ENCODE measurements at regions not wholly inside any gene's neighbourhood (a gene's known extent, or its start where the extent isn't known, plus 50 kb on each side); places are given as distances from the start of the nearest gene placed in this dataset.

DNA sequence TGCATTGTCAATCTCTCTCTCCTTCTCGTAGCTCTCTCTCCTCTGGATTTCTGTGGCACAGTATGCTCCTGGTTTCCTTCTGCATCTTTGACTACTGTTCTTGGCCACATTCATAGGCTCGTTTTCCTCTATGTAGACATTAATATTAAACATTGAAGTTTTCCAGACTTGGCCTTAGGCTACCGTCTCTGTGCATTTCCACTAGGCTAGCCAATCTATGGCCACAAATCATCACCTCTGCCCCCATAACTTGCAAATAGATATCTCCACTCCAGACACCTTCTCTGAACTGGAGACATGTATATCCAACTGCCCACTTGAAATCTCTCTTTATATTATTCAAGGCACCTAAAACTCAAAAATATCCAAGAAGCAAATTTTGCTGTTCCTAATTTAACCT, 768.5 kb downstream of the TSN start:
- H3K27ac Mint-ChIP-seq: no peak overlapping the region
- no peak overlapping the region for H3K4me3 Mint-ChIP-seq
- H3K9me3 Mint-ChIP-seq: peaks cover 7% of the 10 kb centered on the region
- no peaks in the 10 kb centered on the region for H3K4me1 Mint-ChIP-seq
- peaks cover 2% of the 10 kb centered on the region for H3K27me3 Mint-ChIP-seq
- no peaks in the 10 kb centered on the region for H3K36me3 Mint-ChIP-seq

DNA sequence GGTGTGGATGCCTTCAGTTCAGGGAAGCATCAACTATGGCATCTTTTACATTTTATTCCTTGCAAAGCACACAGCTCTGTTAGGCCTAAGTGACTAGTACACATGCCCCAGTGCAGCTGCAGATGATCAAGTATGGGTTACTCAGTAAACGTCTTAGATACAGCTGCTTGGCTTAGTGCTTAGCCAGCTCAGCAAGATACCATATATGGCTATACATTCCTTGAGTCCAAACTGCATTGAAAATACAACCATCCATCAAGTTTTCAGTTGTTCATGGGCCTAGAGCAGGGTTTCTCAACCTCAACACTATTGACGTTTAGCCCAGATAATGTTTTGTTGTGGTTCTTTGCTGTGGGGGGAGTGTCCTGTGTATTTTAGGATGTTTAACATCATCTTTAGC, 769.9 kb downstream of the TSN start:
- peaks cover 2% of the 10 kb centered on the region for H3K27me3 Mint-ChIP-seq
- no peak overlapping the region for H3K4me3 Mint-ChIP-seq
- no peaks in the 10 kb centered on the region for H3K4me1 Mint-ChIP-seq
- peaks cover 7% of the 10 kb centered on the region for H3K9me3 Mint-ChIP-seq
- no peaks in the 10 kb centered on the region for H3K36me3 Mint-ChIP-seq
- H3K27ac Mint-ChIP-seq: no peak overlapping the region

DNA sequence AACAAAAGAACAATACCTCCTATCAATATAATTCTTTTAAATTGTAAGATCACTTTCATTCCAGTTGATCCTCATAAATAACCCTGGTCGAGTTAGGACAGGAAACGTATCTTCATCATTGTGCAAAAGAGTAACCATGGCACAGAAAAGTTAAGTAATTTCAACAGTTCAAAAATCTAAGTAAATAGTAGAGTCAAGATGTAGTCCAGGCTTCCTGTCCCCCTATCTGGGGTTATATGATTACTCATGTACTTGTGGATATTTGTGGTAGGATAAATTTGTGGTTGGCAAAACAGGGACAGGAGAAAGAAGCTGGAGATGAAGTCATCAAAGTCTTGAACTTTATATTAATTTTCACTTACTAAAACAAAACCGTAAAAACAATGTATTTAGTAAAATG, 772.6 kb downstream of the TSN start:
- Mint-ChIP-seq H3K36me3 (no peaks in the 10 kb centered on the region), H3K4me3 (no peak overlapping the region), H3K9me3 (peaks cover 7% of the 10 kb centered on the region), H3K4me1 (no peaks in the 10 kb centered on the region), H3K27ac (no peak overlapping the region), H3K27me3 (peaks cover 2% of the 10 kb centered on the region)

DNA sequence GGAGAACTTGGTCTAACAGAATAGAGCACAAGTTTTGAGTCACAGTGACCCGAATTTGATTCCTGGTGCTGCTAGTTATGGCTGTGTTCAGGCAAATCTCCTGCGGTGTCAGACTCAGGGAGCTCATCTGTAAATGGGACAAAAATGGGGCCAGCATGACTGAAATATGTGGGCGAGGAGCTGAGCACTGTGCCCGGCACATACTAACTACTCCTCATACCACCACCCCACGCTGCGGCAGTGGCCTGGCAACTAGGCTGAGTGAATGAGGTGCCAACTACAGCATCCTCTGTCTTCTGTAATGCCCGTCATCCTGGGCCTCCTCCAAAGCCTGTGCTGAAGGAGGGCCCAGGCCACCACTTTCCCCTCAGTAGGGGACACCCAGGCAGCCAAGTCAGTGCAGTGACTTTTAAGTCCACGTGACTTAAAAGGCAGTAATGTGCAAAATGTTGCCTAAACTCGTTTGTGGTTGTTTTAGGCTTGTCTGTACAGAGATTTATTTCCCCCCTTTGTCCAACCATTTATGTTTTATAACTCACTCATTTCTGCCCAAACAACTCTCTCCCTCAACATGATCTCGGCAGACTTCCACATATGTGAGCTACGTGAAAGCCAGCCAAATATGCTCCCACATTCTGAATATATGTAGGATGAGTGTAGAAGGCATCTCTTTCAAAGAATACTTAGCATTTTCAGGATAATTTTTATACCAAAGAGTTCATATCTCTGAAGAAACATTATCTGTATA, 773.7 kb downstream of the TSN start:
- Mint-ChIP-seq H3K4me1 (no peaks in the 10 kb centered on the region), H3K27ac (no peak overlapping the region), H3K36me3 (no peaks in the 10 kb centered on the region), H3K9me3 (peaks cover 7% of the 10 kb centered on the region), H3K4me3 (no peak overlapping the region), H3K27me3 (no peaks in the 10 kb centered on the region)

DNA sequence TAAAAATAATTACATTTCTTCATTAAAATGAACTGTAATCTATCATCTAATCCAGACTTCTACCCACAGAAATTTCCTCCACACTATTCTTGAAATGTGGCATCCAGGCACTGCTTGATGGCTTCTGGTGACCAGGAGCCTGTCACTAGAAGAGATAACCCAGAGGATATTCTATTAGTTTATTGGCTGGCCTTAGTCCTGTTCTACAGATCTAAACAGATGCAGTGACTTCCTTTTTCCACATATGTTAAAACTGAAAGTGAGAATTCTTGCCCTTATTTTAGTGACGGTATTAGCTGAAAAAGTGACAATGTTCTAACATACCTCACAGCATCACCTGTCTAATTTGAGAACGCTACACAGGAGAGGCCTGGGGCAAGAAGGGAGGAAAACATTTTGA, 775.4 kb downstream of the TSN start:
- Mint-ChIP-seq H3K4me1 (no peaks in the 10 kb centered on the region), H3K4me3 (no peak overlapping the region), H3K36me3 (no peaks in the 10 kb centered on the region), H3K9me3 (peaks cover 7% of the 10 kb centered on the region), H3K27me3 (no peaks in the 10 kb centered on the region), H3K27ac (no peak overlapping the region)

DNA sequence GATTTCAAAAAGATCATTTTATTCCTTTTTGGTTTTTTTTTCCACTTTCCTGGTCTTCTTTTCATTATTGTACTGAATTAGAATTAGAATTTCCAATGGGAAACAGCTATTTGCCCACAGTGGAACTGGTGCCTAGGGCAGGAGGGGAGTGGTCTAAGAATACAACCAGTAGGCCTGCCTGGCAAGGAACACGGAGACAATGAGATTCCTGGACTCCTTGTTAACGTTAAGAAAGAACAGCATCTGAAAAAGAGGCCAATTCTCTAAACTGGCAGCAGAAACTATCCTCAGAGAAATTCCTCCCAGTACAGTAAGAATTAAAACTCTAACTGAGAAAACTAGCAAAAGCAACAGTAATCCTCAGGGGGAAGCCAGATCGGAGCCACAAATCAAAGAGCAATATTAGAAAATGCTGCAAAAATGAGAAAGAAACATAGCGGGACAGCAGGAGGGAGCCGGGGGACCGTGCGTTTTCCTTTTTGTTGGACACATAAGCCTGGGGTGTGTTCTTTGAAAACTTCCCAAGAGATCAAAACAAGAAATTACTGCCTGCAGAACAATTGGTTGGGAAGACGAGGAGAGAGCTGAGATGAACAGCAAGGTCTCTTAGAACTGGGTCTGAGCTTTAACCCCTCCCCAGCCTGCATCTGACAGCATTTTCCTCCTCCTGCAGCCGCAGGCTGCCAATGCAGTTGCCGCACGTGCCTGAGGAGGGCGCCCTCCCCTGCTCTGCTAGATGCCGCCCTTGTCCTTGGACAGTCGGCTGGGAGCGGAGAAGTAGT, 776.0 kb downstream of the TSN start:
- no peaks in the 10 kb centered on the region for H3K36me3 Mint-ChIP-seq
- no peaks in the 10 kb centered on the region for H3K4me1 Mint-ChIP-seq
- peaks cover 6% of the 10 kb centered on the region for H3K9me3 Mint-ChIP-seq
- H3K4me3 Mint-ChIP-seq: no peak overlapping the region
- H3K27ac Mint-ChIP-seq: no peak overlapping the region
- no peaks in the 10 kb centered on the region for H3K27me3 Mint-ChIP-seq

DNA sequence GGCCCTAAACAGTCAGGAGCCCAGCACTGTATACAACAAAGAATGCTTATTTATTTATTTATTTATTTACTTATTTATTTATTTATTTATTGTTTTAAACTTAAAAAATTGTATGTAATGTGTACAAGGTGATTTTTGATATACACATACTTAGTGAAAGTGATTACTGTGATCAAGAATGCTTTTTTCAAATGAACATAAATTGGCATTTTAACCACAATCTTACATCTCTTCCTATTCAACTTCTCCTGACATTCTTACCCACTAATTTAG, 776.6 kb downstream of the TSN start:
- Mint-ChIP-seq H3K27me3 (no peaks in the 10 kb centered on the region), H3K36me3 (no peaks in the 10 kb centered on the region), H3K4me1 (no peaks in the 10 kb centered on the region), H3K27ac (no peak overlapping the region), H3K9me3 (peaks cover 1% of the 10 kb centered on the region), H3K4me3 (no peak overlapping the region)

DNA sequence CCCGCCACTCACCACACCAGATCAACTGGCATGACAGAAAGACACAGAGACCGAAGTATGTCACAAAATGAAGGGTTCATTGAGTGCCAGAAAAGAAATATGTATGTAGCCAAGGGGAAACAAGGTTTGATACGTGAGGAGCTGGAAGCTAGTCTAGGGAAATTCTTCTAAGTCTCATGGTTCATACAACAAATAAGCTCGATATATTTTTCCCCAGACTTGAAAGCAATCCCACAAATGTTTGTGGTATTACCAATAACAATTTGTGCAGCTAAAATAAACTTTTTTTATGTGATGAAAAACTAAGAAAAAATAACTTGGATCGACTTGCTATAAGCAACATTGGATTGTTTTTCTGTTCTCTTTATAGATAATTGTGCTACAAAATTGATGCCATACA, 777.0 kb downstream of the TSN start:
- no peaks in the 10 kb centered on the region for H3K27me3 Mint-ChIP-seq
- H3K4me1 Mint-ChIP-seq: no peaks in the 10 kb centered on the region
- H3K27ac Mint-ChIP-seq: no peak overlapping the region
- no peaks in the 10 kb centered on the region for H3K36me3 Mint-ChIP-seq
- H3K4me3 Mint-ChIP-seq: no peak overlapping the region
- no peaks in the 10 kb centered on the region for H3K9me3 Mint-ChIP-seq

DNA sequence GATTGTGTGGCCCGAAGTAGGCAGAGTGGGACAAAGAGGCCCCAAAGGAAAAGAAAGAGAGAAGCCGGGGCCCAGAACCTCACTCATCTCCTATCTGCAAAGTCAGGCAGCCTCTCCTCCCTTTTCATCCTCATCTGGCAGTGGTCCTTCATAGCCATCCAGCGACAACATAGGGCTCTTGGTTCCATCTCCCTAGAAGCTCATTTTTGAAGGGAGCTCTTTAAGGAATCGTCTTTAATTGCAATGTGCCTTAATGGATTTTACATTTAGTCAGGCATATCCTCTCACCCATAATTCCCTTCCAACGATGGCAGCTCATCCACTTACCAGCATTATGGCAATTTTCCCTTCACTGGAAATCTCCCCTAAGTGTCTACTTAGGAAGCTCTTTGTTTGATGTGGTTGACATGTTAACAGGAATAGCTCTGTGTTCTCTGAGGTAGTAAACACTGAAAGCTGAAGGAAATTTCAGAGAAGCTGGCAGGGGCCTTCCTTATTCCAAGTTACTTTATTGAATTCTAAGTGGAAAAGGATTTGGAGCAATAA, 780.6 kb downstream of the TSN start:
- Mint-ChIP-seq H3K4me1 (no peaks in the 10 kb centered on the region), H3K27me3 (no peaks in the 10 kb centered on the region)

DNA sequence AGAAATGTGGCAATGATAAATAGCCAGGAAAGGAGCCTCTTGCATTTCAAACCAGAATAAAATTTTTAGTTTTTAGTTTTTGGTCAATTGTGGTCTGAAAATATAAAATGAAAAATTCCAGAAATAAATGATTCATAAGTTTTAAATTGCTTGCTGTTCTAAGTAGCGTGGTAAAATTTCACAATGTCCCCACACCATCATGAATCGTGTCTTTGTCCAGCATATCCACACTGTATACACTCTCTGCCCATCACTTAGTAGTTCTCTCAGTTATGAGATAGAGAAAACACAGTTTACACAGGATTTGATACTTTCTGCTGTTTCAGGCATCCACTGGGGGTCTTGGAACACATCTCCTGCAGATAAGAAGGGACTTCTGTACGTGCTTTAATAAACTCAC, 783.9 kb downstream of the TSN start:
- Mint-ChIP-seq H3K4me3 (no peak overlapping the region), H3K27ac (no peak overlapping the region), H3K36me3 (no peaks in the 10 kb centered on the region), H3K4me1 (no peaks in the 10 kb centered on the region), H3K9me3 (no peaks in the 10 kb centered on the region), H3K27me3 (no peaks in the 10 kb centered on the region)

More for the DNA sequence above, 780.6 kb downstream of the TSN start:
- Mint-ChIP-seq H3K36me3 (no peaks in the 10 kb centered on the region), H3K9me3 (no peaks in the 10 kb centered on the region), H3K4me3 (no peak overlapping the region), H3K27ac (no peak overlapping the region)

DNA sequence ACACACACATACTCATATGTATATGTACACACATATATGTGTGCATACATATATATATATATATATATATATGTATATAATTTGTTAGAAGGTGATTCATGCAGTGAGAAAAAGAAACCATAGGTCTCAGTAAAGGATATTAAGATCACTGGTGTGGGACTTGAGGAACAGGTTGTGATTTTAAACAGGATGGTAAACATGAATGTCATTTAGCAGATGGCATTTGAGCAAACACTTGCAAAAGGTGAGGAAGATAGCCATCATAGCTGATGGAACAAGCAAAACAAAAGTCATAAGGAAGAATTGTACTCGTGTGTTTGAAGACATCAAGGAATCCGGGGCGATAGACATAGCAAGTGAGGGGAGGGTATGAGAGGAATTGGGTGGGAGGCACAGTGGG, 784.5 kb downstream of the TSN start:
- Mint-ChIP-seq H3K36me3 (no peaks in the 10 kb centered on the region), H3K4me3 (no peak overlapping the region), H3K9me3 (no peaks in the 10 kb centered on the region), H3K27me3 (no peaks in the 10 kb centered on the region), H3K27ac (no peak overlapping the region), H3K4me1 (no peaks in the 10 kb centered on the region)

DNA sequence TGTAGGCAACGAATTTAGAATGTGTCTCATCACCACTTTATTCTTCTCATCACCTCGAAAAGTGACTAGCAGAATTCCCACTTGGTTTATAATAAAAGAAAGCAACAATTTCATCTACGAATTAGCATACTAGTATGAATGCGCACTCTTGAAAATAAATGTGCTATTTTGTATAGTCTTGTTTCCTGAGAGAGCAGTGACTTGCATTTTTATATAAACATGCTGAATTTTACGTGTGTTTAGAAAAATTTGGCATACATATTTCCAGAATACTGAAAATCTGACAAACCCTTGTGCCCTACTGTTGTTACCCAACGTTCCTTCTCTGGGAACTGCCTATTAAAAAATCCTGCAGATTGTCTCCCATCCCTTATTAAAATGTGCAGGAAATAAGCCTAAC, 786.8 kb downstream of the TSN start:
- Mint-ChIP-seq H3K9me3 (no peaks in the 10 kb centered on the region), H3K4me3 (no peak overlapping the region), H3K27me3 (no peaks in the 10 kb centered on the region), H3K36me3 (no peaks in the 10 kb centered on the region), H3K27ac (no peak overlapping the region), H3K4me1 (no peaks in the 10 kb centered on the region)

DNA sequence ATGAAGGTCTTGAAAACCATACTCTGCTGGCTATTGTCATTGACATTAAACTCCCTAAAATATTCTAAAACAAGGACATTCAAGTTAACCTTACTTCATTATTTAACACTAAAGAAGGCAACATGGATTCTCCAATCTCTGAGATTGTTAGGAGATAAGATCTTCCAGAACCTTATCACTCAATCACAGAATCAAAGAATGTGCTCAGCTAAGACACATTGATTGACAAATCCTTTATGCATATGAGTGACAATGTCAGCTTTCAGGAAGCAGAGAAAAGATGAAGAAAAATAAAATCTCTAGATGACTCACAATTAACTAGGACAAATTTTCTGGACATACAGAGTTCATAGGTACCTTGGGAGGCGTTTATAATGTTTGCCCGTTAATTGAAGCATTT, 787.2 kb downstream of the TSN start:
- Mint-ChIP-seq H3K27me3 (no peaks in the 10 kb centered on the region), H3K4me3 (no peak overlapping the region), H3K36me3 (no peaks in the 10 kb centered on the region), H3K9me3 (no peaks in the 10 kb centered on the region), H3K4me1 (no peaks in the 10 kb centered on the region), H3K27ac (no peak overlapping the region)

DNA sequence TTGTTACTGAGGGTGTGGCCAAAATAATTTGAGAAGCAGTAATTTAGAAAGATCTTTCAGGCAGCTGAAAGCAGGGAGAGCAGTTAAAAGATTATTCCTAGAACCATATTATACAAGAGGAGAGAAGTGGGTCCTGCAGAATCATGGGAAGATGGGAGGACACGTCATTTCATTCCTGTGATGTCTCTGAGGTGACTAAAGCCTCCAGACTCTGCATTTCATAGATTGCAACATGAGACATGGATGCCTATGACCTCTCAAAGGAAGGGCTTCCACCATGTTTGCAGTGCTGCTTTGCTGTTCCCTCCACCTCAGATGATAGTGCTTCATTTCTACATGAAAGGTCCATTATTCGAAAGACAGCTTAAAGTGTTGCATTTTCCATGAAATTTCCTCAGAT, 788.4 kb downstream of the TSN start:
- Mint-ChIP-seq H3K36me3 (no peaks in the 10 kb centered on the region), H3K4me1 (no peaks in the 10 kb centered on the region), H3K9me3 (no peaks in the 10 kb centered on the region), H3K27me3 (no peaks in the 10 kb centered on the region), H3K4me3 (no peak overlapping the region), H3K27ac (no peak overlapping the region)

DNA sequence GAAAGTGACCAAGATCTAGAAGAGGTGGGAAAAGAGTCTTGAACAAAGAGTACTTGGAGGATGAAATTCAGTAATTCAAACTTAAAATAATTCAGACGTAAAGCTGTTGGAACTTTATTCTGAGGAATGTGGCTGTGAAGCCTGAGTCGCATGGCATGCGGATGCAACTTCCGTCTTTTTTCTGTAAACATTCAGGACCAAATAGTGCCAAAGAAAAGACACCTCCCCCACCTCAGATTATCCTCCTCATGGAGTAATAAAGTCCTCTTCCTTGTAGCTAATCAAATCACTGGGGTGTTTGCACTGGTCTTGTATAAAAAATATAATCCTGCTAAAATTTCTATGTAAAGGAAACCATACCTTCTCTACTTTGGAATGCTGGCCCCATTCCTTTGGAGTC, 790.4 kb downstream of the TSN start:
- Mint-ChIP-seq H3K27ac (no peak overlapping the region), H3K4me1 (no peaks in the 10 kb centered on the region), H3K36me3 (no peaks in the 10 kb centered on the region), H3K4me3 (no peak overlapping the region), H3K9me3 (peaks cover 12% of the 10 kb centered on the region), H3K27me3 (no peaks in the 10 kb centered on the region)

DNA sequence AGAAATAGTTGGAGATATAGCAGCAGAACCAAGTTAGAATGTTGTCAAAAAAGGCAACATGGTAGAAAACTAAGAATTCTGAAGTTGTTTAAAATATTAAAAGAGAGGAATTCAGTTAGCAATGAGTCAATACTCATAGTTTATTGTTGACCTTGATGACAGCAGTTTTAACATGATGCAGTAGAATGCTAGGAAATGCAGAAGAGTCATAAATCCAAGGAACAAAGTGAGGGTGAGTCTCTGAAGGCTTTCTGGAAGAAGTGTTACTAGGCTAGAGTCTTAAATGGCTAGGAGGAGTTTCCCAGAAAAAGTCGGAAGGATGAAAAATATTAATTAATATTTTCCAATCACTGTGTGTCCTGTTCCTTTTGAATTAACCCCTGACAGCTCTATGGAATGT, 807.3 kb downstream of the TSN start:
- Mint-ChIP-seq H3K9me3 (no peaks in the 10 kb centered on the region), H3K4me1 (no peaks in the 10 kb centered on the region), H3K27ac (no peak overlapping the region), H3K36me3 (no peaks in the 10 kb centered on the region), H3K4me3 (no peak overlapping the region), H3K27me3 (no peaks in the 10 kb centered on the region)
